HFF-Myc (cell line): ENCODE measurements at regions not wholly inside any gene's neighbourhood (a gene's known extent, or its start where the extent isn't known, plus 50 kb on each side); places are given as distances from the start of the nearest gene placed in this dataset.

Source experiments
- DNase-seq: peaks from one replicate; pipeline ENCODE4 v3.0.0-alpha.2; 2011; ENCODE audit warnings: low read depth; ENCODE audit errors: extremely low read depth
- H3K4me3 ChIP-seq: replicated peaks from 2 replicates; pipeline ENCODE4 v1.5.1; 2011; ENCODE audit warnings: low read depth, mild to moderate bottlenecking, control low read depth, low read length
- CTCF ChIP-seq: IDR thresholded peaks from 2 replicates; pipeline ENCODE4 v1.5.1; 2012; ENCODE audit warnings: mild to moderate bottlenecking, low read depth, low read length, control low read depth; ENCODE audit errors: missing control alignments

- DNase-seq: no peak
- H3K4me3 ChIP-seq: no peak overlapping the region
- TF ChIP-seq CTCF: no peak
Measured at GRCh38 chr5:96140084-96140483, 178.4 kb upstream of the ELL2 start.

- no peak for TF ChIP-seq CTCF
- no peak for DNase-seq
- no peak overlapping the region for H3K4me3 ChIP-seq
Measured at GRCh38 chr5:96134886-96135285, 173.2 kb upstream of the ELL2 start.

GRCh38 chr5:96133341-96134079 is 171.9 kb upstream of the ELL2 start:
- no peak for TF ChIP-seq CTCF
- DNase-seq: no peak
- H3K4me3 ChIP-seq: no peak overlapping the region

GRCh38 chr5:96129276-96129675 is 167.6 kb upstream of the ELL2 start:
- DNase-seq: no peak
- H3K4me3 ChIP-seq: no peak overlapping the region
- no peak for TF ChIP-seq CTCF

- no peak overlapping the region for H3K4me3 ChIP-seq
- DNase-seq: no peak
- TF ChIP-seq CTCF: no peak
Measured at GRCh38 chr5:96128204-96128864, 166.7 kb upstream of the ELL2 start.

GRCh38 chr5:96127538-96127937 is 165.9 kb upstream of the ELL2 start:
- no peak for TF ChIP-seq CTCF
- H3K4me3 ChIP-seq: no peak overlapping the region
- DNase-seq: no peak
